ENCODE measurements at regions not wholly inside any gene's neighbourhood (a gene's known extent, or its start where the extent isn't known, plus 50 kb on each side); places are given as distances from the start of the nearest gene placed in this dataset.
"Not testable (repeated sequence)": the region's sequence is repeated elsewhere in the genome, so short reads cannot be mapped to it uniquely, and the experiment has no call there.

- DNase-seq = no peak
- Histone ChIP-seq H3K4me3 (ENCODE audit: low read depth, low read length) (no peak overlapping the region), H3K36me3 (no peaks in the 10 kb centered on the region), H3K4me1 (no peaks in the 10 kb centered on the region), H3K9me3 (no peaks in the 10 kb centered on the region), H3K27me3 (no peaks in the 10 kb centered on the region)
- TF ChIP-seq, protein P1, sequence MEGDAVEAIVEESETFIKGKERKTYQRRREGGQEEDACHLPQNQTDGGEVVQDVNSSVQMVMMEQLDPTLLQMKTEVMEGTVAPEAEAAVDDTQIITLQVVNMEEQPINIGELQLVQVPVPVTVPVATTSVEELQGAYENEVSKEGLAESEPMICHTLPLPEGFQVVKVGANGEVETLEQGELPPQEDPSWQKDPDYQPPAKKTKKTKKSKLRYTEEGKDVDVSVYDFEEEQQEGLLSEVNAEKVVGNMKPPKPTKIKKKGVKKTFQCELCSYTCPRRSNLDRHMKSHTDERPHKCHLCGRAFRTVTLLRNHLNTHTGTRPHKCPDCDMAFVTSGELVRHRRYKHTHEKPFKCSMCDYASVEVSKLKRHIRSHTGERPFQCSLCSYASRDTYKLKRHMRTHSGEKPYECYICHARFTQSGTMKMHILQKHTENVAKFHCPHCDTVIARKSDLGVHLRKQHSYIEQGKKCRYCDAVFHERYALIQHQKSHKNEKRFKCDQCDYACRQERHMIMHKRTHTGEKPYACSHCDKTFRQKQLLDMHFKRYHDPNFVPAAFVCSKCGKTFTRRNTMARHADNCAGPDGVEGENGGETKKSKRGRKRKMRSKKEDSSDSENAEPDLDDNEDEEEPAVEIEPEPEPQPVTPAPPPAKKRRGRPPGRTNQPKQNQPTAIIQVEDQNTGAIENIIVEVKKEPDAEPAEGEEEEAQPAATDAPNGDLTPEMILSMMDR (IDR thresholded peaks at IDR 0.05; ENCODE audit: low read depth, low read length) = no peak
Measured at GRCh38 chr3:26141296-26141695, 351.4 kb downstream of the OXSM start.

DNA sequence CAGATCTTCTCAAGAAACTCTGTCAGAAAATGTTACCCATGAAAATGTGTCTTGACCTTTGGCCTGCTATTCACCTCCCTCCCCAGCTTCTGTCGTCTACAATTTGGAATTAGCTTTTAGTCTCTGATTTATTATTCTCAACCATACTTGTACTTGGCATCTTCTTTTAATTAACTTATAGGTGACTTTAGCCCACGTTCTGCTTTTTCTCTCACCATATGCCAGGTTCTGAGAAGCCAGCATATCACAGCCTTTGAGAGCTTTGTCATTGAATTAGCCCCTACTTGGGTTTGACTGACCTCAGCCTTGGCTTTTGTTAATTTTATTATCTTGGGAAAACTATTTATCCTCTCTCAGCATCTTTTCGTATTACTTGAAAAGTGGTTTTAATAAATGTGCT lies 355.9 kb downstream of the OXSM start:
- H3K4me3 ChIP-seq (ENCODE audit: low read depth, low read length) = no peak overlapping the region
- no peaks in the 10 kb centered on the region for H3K9me3 ChIP-seq
- no peak for DNase-seq
- TF ChIP-seq, protein P1 (IDR thresholded peaks at IDR 0.05; ENCODE audit: low read depth, low read length) = no peak
- H3K27me3 ChIP-seq = no peaks in the 10 kb centered on the region
- H3K4me1 ChIP-seq = no peaks in the 10 kb centered on the region
- H3K36me3 ChIP-seq = no peaks in the 10 kb centered on the region

DNA sequence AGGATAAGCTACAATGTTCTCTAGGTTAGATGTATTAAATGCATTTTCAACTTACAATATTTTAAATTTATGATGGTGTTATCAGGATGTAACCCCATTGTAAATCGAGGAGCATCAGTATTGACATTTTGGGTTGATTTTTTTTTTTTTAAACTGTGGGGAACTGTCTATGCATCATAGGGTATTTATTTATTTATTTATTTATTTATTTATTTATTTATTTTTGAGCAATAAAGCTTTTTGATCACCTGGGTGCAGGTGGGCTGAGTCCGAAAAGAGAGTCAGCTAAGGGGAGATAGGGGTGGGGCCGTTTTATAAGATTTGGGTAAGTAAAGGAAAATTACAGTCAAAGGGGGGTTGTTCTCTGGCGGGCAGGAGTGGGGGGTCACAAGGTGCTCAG lies 367.5 kb downstream of the OXSM start:
- not testable (repeated sequence) for H3K4me3 ChIP-seq (ENCODE audit: low read depth, low read length); H3K27me3 ChIP-seq; H3K4me1 ChIP-seq; H3K9me3 ChIP-seq; DNase-seq; H3K36me3 ChIP-seq

GRCh38 chr3:26171006-26171405 lies 381.1 kb downstream of the OXSM start:
- Histone ChIP-seq H3K27me3 (no peaks in the 10 kb centered on the region), H3K4me1 (no peaks in the 10 kb centered on the region), H3K36me3 (no peaks in the 10 kb centered on the region), H3K9me3 (no peaks in the 10 kb centered on the region), H3K4me3 (ENCODE audit: low read depth, low read length) (no peak overlapping the region)
- DNase-seq = no peak
- TF ChIP-seq, protein P1 (IDR thresholded peaks at IDR 0.05; ENCODE audit: low read depth, low read length) = no peak

DNA sequence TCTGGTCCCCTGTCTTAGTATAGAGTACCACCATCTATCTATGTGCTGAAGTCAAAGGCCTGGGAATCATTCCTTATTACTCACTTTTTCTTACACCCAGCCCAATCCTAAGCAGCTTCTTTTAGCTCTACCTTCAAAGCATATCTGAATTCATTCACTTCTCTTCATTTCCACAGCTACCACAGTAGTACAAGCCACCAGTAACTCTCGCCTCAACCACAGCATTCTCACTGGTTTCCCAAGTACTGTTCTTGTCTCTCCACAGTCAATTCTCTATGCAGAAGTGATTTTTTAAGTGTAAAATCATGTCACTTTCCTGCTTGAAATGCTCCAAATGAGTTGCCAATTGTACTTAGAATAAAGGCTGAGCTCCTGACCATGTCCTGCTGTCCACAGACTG lies 401.7 kb downstream of the OXSM start:
- TF ChIP-seq, protein P1 (IDR thresholded peaks at IDR 0.05; ENCODE audit: low read depth, low read length) = no peak
- Histone ChIP-seq H3K27me3 (no peaks in the 10 kb centered on the region), H3K9me3 (no peaks in the 10 kb centered on the region), H3K4me3 (ENCODE audit: low read depth, low read length) (no peak overlapping the region), H3K36me3 (no peaks in the 10 kb centered on the region), H3K4me1 (no peaks in the 10 kb centered on the region)
- DNase-seq = no peak

DNA sequence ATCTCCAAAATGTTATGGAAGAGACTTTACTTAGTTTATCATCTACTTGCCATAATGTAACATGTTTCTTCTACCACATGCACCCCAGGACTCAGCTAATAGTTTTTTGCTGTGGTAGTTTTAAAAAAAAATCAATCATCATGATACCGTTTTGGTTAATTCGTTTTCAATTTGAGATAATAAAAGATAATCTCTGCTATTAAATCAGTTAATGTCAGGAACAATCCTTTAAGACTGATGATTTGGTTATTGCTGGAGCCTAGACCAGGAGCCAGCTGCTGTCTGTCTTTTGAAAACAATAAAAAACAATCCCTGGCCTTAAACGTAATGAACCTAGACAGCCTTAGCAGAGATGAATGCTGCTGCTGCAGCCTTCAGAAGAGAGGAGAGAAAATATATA lies 403.7 kb downstream of the OXSM start:
- Histone ChIP-seq H3K4me1 (no peaks in the 10 kb centered on the region), H3K9me3 (no peaks in the 10 kb centered on the region), H3K4me3 (ENCODE audit: low read depth, low read length) (no peak overlapping the region), H3K36me3 (no peaks in the 10 kb centered on the region), H3K27me3 (no peaks in the 10 kb centered on the region)
- no peak for DNase-seq
- TF ChIP-seq, protein P1 (IDR thresholded peaks at IDR 0.05; ENCODE audit: low read depth, low read length) = no peak

DNA sequence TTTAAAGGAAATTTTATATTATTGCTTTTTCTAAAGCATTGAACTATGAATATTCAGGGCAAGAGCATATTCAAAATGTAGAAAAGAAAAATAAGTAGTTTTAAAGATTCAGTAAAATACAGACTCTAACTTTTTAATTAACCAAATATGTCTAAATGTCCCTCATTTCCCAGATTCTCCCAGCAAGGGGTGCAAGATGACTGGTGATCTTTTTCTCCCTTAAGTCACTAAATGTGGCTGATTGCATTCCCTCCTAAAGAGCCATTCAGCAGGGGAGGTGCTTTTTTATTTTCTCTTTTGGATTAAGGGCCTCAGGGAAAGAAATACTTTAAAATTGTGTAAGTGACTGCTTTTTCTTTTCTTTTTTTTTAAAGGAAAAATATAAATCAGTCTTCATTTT lies 406.9 kb downstream of the OXSM start:
- no peak overlapping the region for H3K4me3 ChIP-seq (ENCODE audit: low read depth, low read length)
- DNase-seq = no peak
- H3K4me1 ChIP-seq = no peaks in the 10 kb centered on the region
- H3K36me3 ChIP-seq = no peaks in the 10 kb centered on the region
- H3K27me3 ChIP-seq = no peaks in the 10 kb centered on the region
- no peaks in the 10 kb centered on the region for H3K9me3 ChIP-seq
- TF ChIP-seq, protein P1 (IDR thresholded peaks at IDR 0.05; ENCODE audit: low read depth, low read length) = no peak

Measured in BE2C (cell line).